PC-3 (cell line): ENCODE measurements at regions not wholly inside any gene's neighbourhood (a gene's known extent, or its start where the extent isn't known, plus 50 kb on each side); places are given as distances from the start of the nearest gene placed in this dataset.

ENCODE experiments used
- ATAC-seq: fragments of 200-7000 bp; cut with Tn5 transposase; 2 replicates; pipeline ENCODE4 v1.9.1; 2020; ENCODE audit warnings: mild to moderate bottlenecking, moderate library complexity
- BruUV-seq: library from RNA; stranded (reverse); fragments of 400-500 nt; replicated peaks from 2 replicates; lab custom pipeline; 2021; lab: Mats Ljungman, UMichigan
- CTCF ChIA-PET: fragments of 300-600 bp; sonication (Branson Sonifier 250); formaldehyde crosslinking; loops from one replicate; lab custom pipeline; 2022; ENCODE audit warnings: antibody characterized with exemption; lab: Charles Lee
- POLR2A ChIA-PET: fragments of 300-600 bp; sonication (Branson Sonifier 250); formaldehyde crosslinking; loops from one replicate; lab custom pipeline; 2022; ENCODE audit warnings: antibody characterized with exemption; ENCODE audit not compliant: unreplicated experiment; lab: Charles Lee
- DNase-seq: peaks from one replicate; pipeline ENCODE4 v3.0.0-alpha.2; 2015
- H2AFZ ChIP-seq: fragments of 300-600 bp; sonication (generic); 2 replicates; pipeline ENCODE4 v1.6.0; 2016; ENCODE audit warnings: antibody characterized with exemption, low read length
- H3F3A ChIP-seq: fragments of 300-600 bp; sonication (generic); one replicate; pipeline ENCODE4 v1.6.0; 2017; ENCODE audit warnings: antibody characterized with exemption, low read length, control low read depth, mild to moderate bottlenecking; ENCODE audit not compliant: unreplicated experiment
- H3K27ac ChIP-seq: fragments of 300-600 bp; sonication (generic); 2 replicates; pipeline ENCODE4 v1.5.1; 2016; ENCODE audit warnings: mild to moderate bottlenecking, low read length
- H3K27me3 ChIP-seq: fragments of 300-600 bp; sonication (generic); 2 replicates; pipeline ENCODE4 v1.6.1; 2016; ENCODE audit warnings: low read length, mixed read lengths
- H3K36me3 ChIP-seq: fragments of 300-600 bp; sonication (generic); 2 replicates; pipeline ENCODE4 v1.6.1; 2016; ENCODE audit warnings: low read depth, mixed run types, low read length, mixed read lengths
- H3K4me1 ChIP-seq: fragments of 300-600 bp; sonication (generic); 2 replicates; pipeline ENCODE4 v1.5.1; 2016; ENCODE audit warnings: low read length; ENCODE audit not compliant: insufficient read depth
- H3K4me2 ChIP-seq: fragments of 300-600 bp; sonication (generic); 2 replicates; pipeline ENCODE4 v1.6.0; 2016; ENCODE audit warnings: low read length
- H3K4me3 ChIP-seq: fragments of 300-600 bp; sonication (generic); 2 replicates; pipeline ENCODE4 v1.5.1; 2016; ENCODE audit warnings: mild to moderate bottlenecking, low read length, mixed read lengths
- H3K79me2 ChIP-seq: fragments of 300-600 bp; sonication (generic); 2 replicates; pipeline ENCODE4 v1.6.1; 2017; ENCODE audit warnings: low read length, mixed read lengths
- H3K9ac ChIP-seq: fragments of 300-600 bp; sonication (generic); 2 replicates; pipeline ENCODE4 v1.6.0; 2016; ENCODE audit warnings: mild to moderate bottlenecking, low read length
- H3K9me2 ChIP-seq: fragments of 300-600 bp; sonication (generic); replicated peaks from 2 replicates; pipeline ENCODE4 v1.6.1; 2016; ENCODE audit warnings: mixed run types, low read length, mixed read lengths
- H3K9me3 ChIP-seq: fragments of 300-600 bp; sonication (generic); 2 replicates; pipeline ENCODE4 v1.6.1; 2016; ENCODE audit warnings: low read length, mixed read lengths
- H4K20me1 ChIP-seq: fragments of 300-600 bp; sonication (generic); 2 replicates; pipeline ENCODE4 v1.6.1; 2016; ENCODE audit warnings: low read length, mixed read lengths
- CTCF ChIP-seq: fragments of 300-600 bp; sonication (generic); conservative IDR thresholded peaks from 2 replicates; pipeline ENCODE4 v1.5.1; 2017; ENCODE audit warnings: antibody characterized with exemption, low read depth, mild to moderate bottlenecking, low read length
- EZH2 ChIP-seq: fragments of 300-600 bp; sonication (generic); IDR thresholded peaks from one replicate; pipeline ENCODE4 v1.6.1; 2017; ENCODE audit warnings: antibody characterized with exemption, mild to moderate bottlenecking, low read length; ENCODE audit not compliant: unreplicated experiment
- EZH2phosphoT487 ChIP-seq: fragments of 300-600 bp; sonication (generic); IDR thresholded peaks from 2 replicates; pipeline ENCODE4 v1.6.1; 2018; ENCODE audit warnings: mild to moderate bottlenecking, antibody characterized with exemption, low read length, borderline replicate concordance
- intact Hi-C: fragments of 100-400 bp; cut with micrococcal nuclease; formaldehyde crosslinking; loops from 2 replicates; pipeline ENCODE4 v1.9.0; 2023

GRCh38 chr3:107213044-107213669 is 164.1 kb upstream of the CCDC54 start:
- ChIA-PET CTCF (no interaction called here), POLR2A (no interaction called here)
- intact Hi-C loops, result no loop called here
- Histone ChIP-seq H2AFZ (no peak overlapping the region), H3K4me2 (no peak overlapping the region), H3K79me2 (no peaks in the 10 kb centered on the region), H3K4me3 (no peak overlapping the region), H3K27me3 (no peaks in the 10 kb centered on the region), H3F3A (peaks cover 7% of the 10 kb centered on the region), H4K20me1 (no peaks in the 10 kb centered on the region), H3K9ac (no peak overlapping the region), H3K9me3 (no peaks in the 10 kb centered on the region), H3K4me1 (peaks cover 39% of the 10 kb centered on the region), H3K36me3 (no peaks in the 10 kb centered on the region), H3K27ac (no peak overlapping the region), H3K9me2 (no peaks in the 10 kb centered on the region)
- ATAC-seq (no peak), DNase-seq (no peak)
- BruUV-seq, result no TSS peak
- no peak for TF ChIP-seq EZH2phosphoT487
- no peak for TF ChIP-seq EZH2
- no peak for TF ChIP-seq CTCF

GRCh38 chr3:107216229-107216628 is 161.0 kb upstream of the CCDC54 start:
- Histone ChIP-seq H3K4me3 (peak overlapping the region; percentile 27; the same call in 1 of the 2 replicates), H3K4me2 (peak overlapping the region; percentile 79), H3F3A (peaks cover 7% of the 10 kb centered on the region), H2AFZ (no peak overlapping the region), H3K36me3 (no peaks in the 10 kb centered on the region), H3K27me3 (no peaks in the 10 kb centered on the region), H3K4me1 (peaks cover 38% of the 10 kb centered on the region), H3K9ac (peak overlapping the region; percentile 13; the same call in 1 of the 2 replicates), H3K9me2 (no peaks in the 10 kb centered on the region), H4K20me1 (no peaks in the 10 kb centered on the region), H3K9me3 (no peaks in the 10 kb centered on the region), H3K27ac (peak overlapping the region; percentile 95), H3K79me2 (no peaks in the 10 kb centered on the region)
- intact Hi-C loops, result no loop called here
- POLR2A ChIA-PET, result interaction anchor here (0.6 to 0.8 kb wide), 3 partner anchors 19 to 205 kb away, joined by 3 to 4 read pairs (median 3); no protein-coding TSS in a partner anchor
- TF ChIP-seq EZH2, result no peak
- no peak for TF ChIP-seq EZH2phosphoT487
- no peak for TF ChIP-seq CTCF
- CTCF ChIA-PET, result interaction anchor here (0.6 to 1.1 kb wide), 3 partner anchors 8 to 56 kb away, joined by 4 read pairs; no protein-coding TSS in a partner anchor
- BruUV-seq, result no TSS peak
- no peak for DNase-seq
- no peak for ATAC-seq

GRCh38 chr3:107216711-107217110 is 160.5 kb upstream of the CCDC54 start:
- H3K27me3 ChIP-seq, result no peaks in the 10 kb centered on the region
- peaks cover 7% of the 10 kb centered on the region for H3F3A ChIP-seq
- H3K9me3 ChIP-seq, result no peaks in the 10 kb centered on the region
- peak overlapping the region; percentile 41 for H3K4me3 ChIP-seq
- no peaks in the 10 kb centered on the region for H3K9me2 ChIP-seq
- H3K4me2 ChIP-seq, result peak overlapping the region; percentile 79
- no peaks in the 10 kb centered on the region for H4K20me1 ChIP-seq
- DNase-seq, result peak; percentile 91
- ChIA-PET POLR2A (interaction anchor here (0.6 to 0.8 kb wide), 4 partner anchors 19 to 1848 kb away, joined by 3 to 4 read pairs (median 4); no protein-coding TSS in a partner anchor), CTCF (interaction anchor here (0.6 to 1.1 kb wide), 3 partner anchors 9 to 55 kb away, joined by 4 read pairs; no protein-coding TSS in a partner anchor)
- peak; percentile 89 for ATAC-seq
- TF ChIP-seq EZH2phosphoT487, result no peak
- TF ChIP-seq EZH2, result no peak
- TF ChIP-seq CTCF, result no peak
- BruUV-seq, result TSS peak; percentile 89
- H3K79me2 ChIP-seq, result no peaks in the 10 kb centered on the region
- peak overlapping the region; percentile 60; the same call in 1 of the 2 replicates for H2AFZ ChIP-seq
- peak overlapping the region; percentile 68 for H3K9ac ChIP-seq
- no peaks in the 10 kb centered on the region for H3K36me3 ChIP-seq
- peaks cover 43% of the 10 kb centered on the region for H3K4me1 ChIP-seq
- peak overlapping the region; percentile 95 for H3K27ac ChIP-seq
- intact Hi-C loops, result loop anchor here (1.0 kb wide), 1 partner anchor 8 kb away; no protein-coding TSS in a partner anchor
